GM12865 (cell line): ENCODE measurements at regions not wholly inside any gene's neighbourhood (a gene's known extent, or its start where the extent isn't known, plus 50 kb on each side); places are given as distances from the start of the nearest gene placed in this dataset.
"Not testable (repeated sequence)": the region's sequence is repeated elsewhere in the genome, so short reads cannot be mapped to it uniquely, and the experiment has no call there.

ENCODE experiments used
- DNase-seq: peaks from one replicate; pipeline ENCODE4 v3.0.0; 2010; ENCODE audit warnings: low read depth
- H3K4me3 ChIP-seq: 2 replicates; pipeline ENCODE4 v1.5.1; 2011; ENCODE audit warnings: mild to moderate bottlenecking, low read depth, low read length, control low read depth
- CTCF ChIP-seq: IDR thresholded peaks from 2 replicates; pipeline ENCODE4 v1.5.1; 2011; ENCODE audit warnings: low read length, control low read depth, low read depth, inconsistent platforms; ENCODE audit not compliant: insufficient read depth; ENCODE audit errors: missing control alignments

GRCh38 chr20:30811885-30812671 lies 445.4 kb upstream of the DEFB115 start:
- DNase-seq, result peak; percentile 66
- peak overlapping the region; percentile 38 for H3K4me3 ChIP-seq
- TF ChIP-seq CTCF, result no peak

- no peak for DNase-seq
- no peak for TF ChIP-seq CTCF
Observed at GRCh38 chr20:30812739-30813411, 444.6 kb upstream of the DEFB115 start.

GRCh38 chr20:30813412-30814311 lies 443.8 kb upstream of the DEFB115 start:
- not testable (repeated sequence) for DNase-seq, H3K4me3 ChIP-seq

More at GRCh38 chr20:30812739-30813411, 444.6 kb upstream of the DEFB115 start:
- H3K4me3 ChIP-seq, result no peak overlapping the region

GRCh38 chr20:30814312-30814639 lies 443.2 kb upstream of the DEFB115 start:
- H3K4me3 ChIP-seq, DNase-seq: not testable (repeated sequence)

- not testable (repeated sequence) for H3K4me3 ChIP-seq, DNase-seq
Observed at GRCh38 chr20:30815027-30815576, 442.4 kb upstream of the DEFB115 start.

GRCh38 chr20:30815577-30816181 lies 441.8 kb upstream of the DEFB115 start:
- no peak overlapping the region for H3K4me3 ChIP-seq
- TF ChIP-seq CTCF, result no peak
- no peak for DNase-seq

GRCh38 chr20:30816182-30816645 lies 441.2 kb upstream of the DEFB115 start:
- no peak for DNase-seq
- H3K4me3 ChIP-seq, result no peak overlapping the region
- no peak for TF ChIP-seq CTCF

- not testable (repeated sequence) for DNase-seq, H3K4me3 ChIP-seq
Observed at GRCh38 chr20:30821615-30822014, 435.8 kb upstream of the DEFB115 start.

GRCh38 chr20:30824666-30825065 lies 432.8 kb upstream of the DEFB115 start:
- not testable (repeated sequence) for H3K4me3 ChIP-seq, DNase-seq

- not testable (repeated sequence) for H3K4me3 ChIP-seq, DNase-seq
Observed at GRCh38 chr20:30845923-30846322, 411.5 kb upstream of the DEFB115 start.

GRCh38 chr20:30868271-30868670 lies 389.2 kb upstream of the DEFB115 start:
- DNase-seq, H3K4me3 ChIP-seq: not testable (repeated sequence)

GRCh38 chr20:30871127-30871526 lies 386.3 kb upstream of the DEFB115 start:
- H3K4me3 ChIP-seq, DNase-seq: not testable (repeated sequence)

GRCh38 chr20:30872252-30872651 lies 385.2 kb upstream of the DEFB115 start:
- DNase-seq, H3K4me3 ChIP-seq: not testable (repeated sequence)
